Osteoblast (primary cell): ENCODE measurements at regions not wholly inside any gene's neighbourhood (a gene's known extent, or its start where the extent isn't known, plus 50 kb on each side); places are given as distances from the start of the nearest gene placed in this dataset.

Source experiments
- DNase-seq: peaks from one replicate; pipeline ENCODE4 v3.0.0; 2011; ENCODE audit warnings: low spot score, mixed read lengths; ENCODE audit not compliant: insufficient read length; ENCODE audit errors: missing footprints
- H2AFZ ChIP-seq: 2 replicates; pipeline ENCODE4 v1.6.0; 2011; ENCODE audit warnings: mild to moderate bottlenecking, low read length
- H3K27ac ChIP-seq: 2 replicates; pipeline ENCODE4 v1.5.1; 2011; ENCODE audit warnings: mild to moderate bottlenecking, low read depth, low read length, moderate library complexity
- H3K27me3 ChIP-seq: 2 replicates; pipeline ENCODE4 v1.6.0; 2012; ENCODE audit warnings: mild to moderate bottlenecking, control low read depth, inconsistent platforms, low read length, moderate library complexity; ENCODE audit not compliant: insufficient read depth
- H3K36me3 ChIP-seq: 2 replicates; pipeline ENCODE4 v1.5.1; 2011; ENCODE audit warnings: mild to moderate bottlenecking, low read length, control low read depth, moderate library complexity; ENCODE audit not compliant: insufficient read depth
- H3K4me1 ChIP-seq: 2 replicates; pipeline ENCODE4 v1.5.1; 2011; ENCODE audit warnings: mild to moderate bottlenecking, low read length, control low read depth, moderate library complexity; ENCODE audit not compliant: insufficient read depth
- H3K4me2 ChIP-seq: 2 replicates; pipeline ENCODE4 v1.6.0; 2011; ENCODE audit warnings: mild to moderate bottlenecking, low read length; ENCODE audit not compliant: insufficient read depth
- H3K4me3 ChIP-seq: fragments of 200-600 bp; sonication (generic); 3 replicates; pipeline ENCODE4 v1.5.1; 2012; ENCODE audit warnings: mild to moderate bottlenecking, low read length, inconsistent platforms; ENCODE audit not compliant: insufficient read depth
- H3K79me2 ChIP-seq: 2 replicates; pipeline ENCODE4 v1.6.0; 2012; ENCODE audit warnings: mild to moderate bottlenecking, low read length, control low read depth, inconsistent platforms; ENCODE audit not compliant: insufficient read depth
- H3K9me3 ChIP-seq: 2 replicates; pipeline ENCODE4 v1.5.1; 2011; ENCODE audit warnings: low read depth, low read length, control low read depth
- H4K20me1 ChIP-seq: 2 replicates; pipeline ENCODE4 v1.6.0; 2012; ENCODE audit warnings: mild to moderate bottlenecking, low read length, control low read depth; ENCODE audit not compliant: insufficient read depth
- TF ChIP-seq, protein P1 (sequence below): IDR thresholded peaks from 2 replicates; pipeline ENCODE4 v1.5.1; 2011; ENCODE audit warnings: mild to moderate bottlenecking, low read depth, low read length, moderate library complexity; ENCODE audit errors: extremely low read depth

DNA sequence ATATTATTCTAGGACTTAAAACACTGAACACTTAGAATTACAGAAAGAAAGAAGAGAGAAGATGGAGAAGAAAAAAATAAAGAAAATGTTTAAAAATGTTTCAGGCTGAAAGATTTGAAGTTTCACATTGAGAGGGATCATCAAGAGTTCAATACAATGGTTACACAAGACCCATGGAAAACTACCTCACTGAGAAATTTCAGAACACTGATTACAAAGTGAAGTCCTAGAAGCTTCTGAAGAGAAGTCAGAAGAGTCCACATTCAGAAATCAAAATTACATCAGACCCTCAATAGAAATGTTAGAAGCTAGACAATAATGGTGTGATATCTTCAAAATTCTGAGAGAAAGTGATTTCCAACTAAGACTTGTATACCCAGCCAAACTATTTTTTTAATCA lies 196.1 kb downstream of the MACC1 start:
- Histone ChIP-seq H3K4me2 (no peak overlapping the region), H3K9me3 (no peaks in the 10 kb centered on the region), H3K36me3 (no peaks in the 10 kb centered on the region), H4K20me1 (no peaks in the 10 kb centered on the region), H3K79me2 (no peaks in the 10 kb centered on the region), H3K27ac (no peak overlapping the region), H3K4me3 (no peak overlapping the region), H3K27me3 (no peaks in the 10 kb centered on the region), H2AFZ (no peak overlapping the region), H3K4me1 (no peaks in the 10 kb centered on the region)
- TF ChIP-seq, protein P1, sequence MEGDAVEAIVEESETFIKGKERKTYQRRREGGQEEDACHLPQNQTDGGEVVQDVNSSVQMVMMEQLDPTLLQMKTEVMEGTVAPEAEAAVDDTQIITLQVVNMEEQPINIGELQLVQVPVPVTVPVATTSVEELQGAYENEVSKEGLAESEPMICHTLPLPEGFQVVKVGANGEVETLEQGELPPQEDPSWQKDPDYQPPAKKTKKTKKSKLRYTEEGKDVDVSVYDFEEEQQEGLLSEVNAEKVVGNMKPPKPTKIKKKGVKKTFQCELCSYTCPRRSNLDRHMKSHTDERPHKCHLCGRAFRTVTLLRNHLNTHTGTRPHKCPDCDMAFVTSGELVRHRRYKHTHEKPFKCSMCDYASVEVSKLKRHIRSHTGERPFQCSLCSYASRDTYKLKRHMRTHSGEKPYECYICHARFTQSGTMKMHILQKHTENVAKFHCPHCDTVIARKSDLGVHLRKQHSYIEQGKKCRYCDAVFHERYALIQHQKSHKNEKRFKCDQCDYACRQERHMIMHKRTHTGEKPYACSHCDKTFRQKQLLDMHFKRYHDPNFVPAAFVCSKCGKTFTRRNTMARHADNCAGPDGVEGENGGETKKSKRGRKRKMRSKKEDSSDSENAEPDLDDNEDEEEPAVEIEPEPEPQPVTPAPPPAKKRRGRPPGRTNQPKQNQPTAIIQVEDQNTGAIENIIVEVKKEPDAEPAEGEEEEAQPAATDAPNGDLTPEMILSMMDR, result no peak
- DNase-seq, result no peak

DNA sequence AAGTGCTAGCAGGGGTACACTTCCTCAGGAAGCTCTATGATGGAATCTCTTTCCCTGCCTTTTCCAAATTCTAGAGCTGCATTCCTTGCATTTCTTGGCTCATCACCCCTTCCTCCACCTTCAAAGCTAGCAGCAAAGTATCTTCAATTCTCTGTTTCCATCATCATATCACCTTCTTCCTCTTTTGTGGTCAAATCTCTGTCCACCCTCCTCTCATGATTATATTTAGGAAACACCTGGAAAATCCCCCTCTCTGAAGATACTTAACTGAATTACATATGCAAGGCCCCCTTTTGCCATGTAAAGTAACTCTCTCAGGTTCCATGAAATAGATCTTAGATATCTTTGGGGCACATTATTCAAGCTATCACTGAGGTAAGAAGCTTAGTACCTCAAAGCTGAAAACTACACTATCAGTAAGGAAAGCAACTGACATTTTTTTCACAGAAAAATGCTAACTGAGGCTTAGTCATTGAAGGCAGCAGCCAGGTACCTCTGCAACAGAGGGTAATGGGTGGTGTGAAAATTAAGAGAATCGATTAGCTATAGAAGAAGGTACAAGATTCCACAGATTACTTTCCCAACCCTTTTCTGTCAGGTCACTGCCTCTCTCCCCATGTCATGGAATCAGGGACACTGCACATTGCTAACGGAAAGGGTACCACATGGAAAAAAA lies 197.3 kb downstream of the MACC1 start:
- Histone ChIP-seq H3K4me1 (no peaks in the 10 kb centered on the region), H3K4me3 (no peak overlapping the region), H3K27ac (no peak overlapping the region), H4K20me1 (no peaks in the 10 kb centered on the region), H3K27me3 (no peaks in the 10 kb centered on the region), H3K36me3 (no peaks in the 10 kb centered on the region), H2AFZ (no peak overlapping the region), H3K4me2 (no peak overlapping the region), H3K79me2 (no peaks in the 10 kb centered on the region), H3K9me3 (no peaks in the 10 kb centered on the region)
- no peak for DNase-seq
- TF ChIP-seq, protein P1, result no peak

DNA sequence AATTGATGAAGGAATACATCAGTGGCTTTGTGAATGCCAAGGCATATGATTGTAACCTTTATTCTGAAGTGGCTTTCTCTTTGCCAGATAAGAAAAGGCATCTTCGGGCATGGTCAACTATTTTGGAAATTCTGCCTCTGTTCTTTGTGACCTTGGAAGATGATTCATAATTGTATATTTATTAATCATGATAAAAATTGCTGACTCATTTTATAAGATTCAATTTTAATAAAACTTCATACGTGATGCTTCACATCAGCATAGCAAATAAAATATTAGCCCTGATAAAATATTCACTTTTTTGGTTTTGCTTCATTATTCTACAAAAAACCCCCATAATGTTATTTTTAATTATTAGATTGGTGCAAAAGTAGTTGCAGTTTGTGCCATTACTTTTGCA lies 200.5 kb downstream of the MACC1 start:
- TF ChIP-seq, protein P1, result no peak
- no peaks in the 10 kb centered on the region for H3K79me2 ChIP-seq

DNA sequence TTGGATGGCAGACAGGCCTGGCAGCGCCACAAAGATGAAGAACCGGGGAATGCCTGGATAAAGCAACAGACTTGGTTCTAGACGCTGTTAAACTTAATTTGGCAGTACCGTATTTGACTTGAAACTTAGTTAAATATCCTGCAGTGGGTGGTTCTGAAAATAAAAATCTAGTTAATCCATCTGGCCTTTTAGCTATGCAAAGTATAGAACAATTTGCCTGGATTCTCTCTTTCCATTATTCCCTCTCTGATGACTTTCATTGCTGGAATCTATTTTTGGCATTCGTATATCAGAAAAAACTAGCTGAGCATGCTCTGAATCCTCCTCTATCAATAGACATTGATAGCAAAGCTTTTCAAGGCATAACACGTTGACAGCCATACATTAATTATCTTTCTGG lies 203.6 kb downstream of the MACC1 start:
- no peak overlapping the region for H3K4me3 ChIP-seq
- H3K27ac ChIP-seq, result no peak overlapping the region
- TF ChIP-seq, protein P1, result no peak
- no peak overlapping the region for H2AFZ ChIP-seq
- no peaks in the 10 kb centered on the region for H3K36me3 ChIP-seq
- no peak for DNase-seq
- H3K4me2 ChIP-seq, result no peak overlapping the region
- H3K27me3 ChIP-seq, result no peaks in the 10 kb centered on the region
- H3K9me3 ChIP-seq, result no peaks in the 10 kb centered on the region
- no peaks in the 10 kb centered on the region for H4K20me1 ChIP-seq
- H3K79me2 ChIP-seq, result no peaks in the 10 kb centered on the region
- H3K4me1 ChIP-seq, result no peaks in the 10 kb centered on the region

More for the DNA sequence above, 200.5 kb downstream of the MACC1 start:
- Histone ChIP-seq H3K27ac (no peak overlapping the region), H3K9me3 (no peaks in the 10 kb centered on the region), H3K4me2 (no peak overlapping the region), H3K4me3 (no peak overlapping the region), H3K4me1 (no peaks in the 10 kb centered on the region), H3K27me3 (no peaks in the 10 kb centered on the region), H3K36me3 (no peaks in the 10 kb centered on the region), H4K20me1 (no peaks in the 10 kb centered on the region), H2AFZ (no peak overlapping the region)
- DNase-seq, result no peak
